AG09319 (cell line): ENCODE measurements at regions not wholly inside any gene's neighbourhood (a gene's known extent, or its start where the extent isn't known, plus 50 kb on each side); places are given as distances from the start of the nearest gene placed in this dataset.

Experiments
- DNase-seq: peaks from one replicate; pipeline ENCODE4 v3.0.0-alpha.2; 2010; ENCODE audit warnings: low read depth; ENCODE audit errors: extremely low read depth
- CTCF ChIP-seq: IDR thresholded peaks from 2 replicates; pipeline ENCODE4 v1.5.1; 2011; ENCODE audit warnings: low read depth, mild to moderate bottlenecking, inconsistent platforms, low read length, moderate library complexity

- DNase-seq = no peak
- no peak for TF ChIP-seq CTCF
Observed at GRCh38 chrX:140447150-140447549, 57.7 kb downstream of the SOX3 start.

- no peak for TF ChIP-seq CTCF
- no peak for DNase-seq
Observed at GRCh38 chrX:140440876-140441275, 64.0 kb downstream of the SOX3 start.

- no peak for DNase-seq
- TF ChIP-seq CTCF = no peak
Observed at GRCh38 chrX:140439476-140439875, 65.4 kb downstream of the SOX3 start.

DNA sequence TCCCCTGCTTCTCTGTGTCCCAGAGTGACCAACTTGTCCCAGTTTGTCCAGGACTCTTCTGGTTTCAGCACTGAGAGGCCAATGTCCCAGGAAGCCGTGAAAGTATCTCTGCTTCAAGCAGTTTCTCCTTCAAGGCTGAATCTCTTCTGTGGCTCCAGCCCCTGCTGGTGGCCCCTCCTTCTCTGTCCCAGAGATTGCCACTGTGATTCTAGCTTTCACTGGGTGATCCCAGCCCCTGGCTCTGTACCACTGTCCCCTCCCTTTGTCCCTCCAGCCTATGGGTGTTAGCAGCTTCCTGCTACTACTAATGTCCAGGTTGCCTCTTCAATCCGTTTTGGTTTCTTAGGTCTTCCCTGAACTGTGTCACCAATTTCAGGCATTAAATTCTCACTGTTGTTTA, 70.5 kb downstream of the SOX3 start:
- no peak for DNase-seq
- no peak for TF ChIP-seq CTCF

GRCh38 chrX:140433582-140433981, 71.3 kb downstream of the SOX3 start:
- TF ChIP-seq CTCF = no peak
- no peak for DNase-seq

- no peak for DNase-seq
- no peak for TF ChIP-seq CTCF
Observed at GRCh38 chrX:140432346-140433175, 72.3 kb downstream of the SOX3 start.

DNA sequence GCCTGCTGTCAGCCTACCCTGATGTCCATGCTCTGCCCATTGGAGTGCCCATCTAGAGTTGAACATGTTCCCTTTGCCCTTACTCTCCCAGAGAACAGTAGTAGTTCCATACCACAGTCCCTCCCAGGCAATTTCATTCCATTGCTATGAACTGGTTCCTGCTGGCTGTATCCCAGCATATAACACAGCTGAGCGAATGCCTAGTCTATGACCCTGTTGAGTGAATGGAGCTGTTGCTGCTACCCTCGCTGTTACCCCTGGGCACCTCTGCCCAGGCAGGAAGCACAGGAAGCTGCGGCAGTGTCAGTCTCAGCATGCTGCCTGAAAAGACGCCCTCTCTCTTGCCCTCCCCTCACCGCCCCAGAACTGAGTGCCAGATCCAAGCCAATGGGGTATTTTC, 73.3 kb downstream of the SOX3 start:
- DNase-seq = no peak
- TF ChIP-seq CTCF = no peak
